SH-SY5Y (cell line): ENCODE measurements at regions not wholly inside any gene's neighbourhood (a gene's known extent, or its start where the extent isn't known, plus 50 kb on each side); places are given as distances from the start of the nearest gene placed in this dataset.

Experiments used
- GATA2 ChIP-seq: IDR thresholded peaks from 2 replicates; pipeline ENCODE4 v1.6.1; 2011; ENCODE audit warnings: mild to moderate bottlenecking, low read depth, low read length
- GATA3 ChIP-seq: IDR thresholded peaks from 2 replicates; pipeline ENCODE4 v1.6.1; 2011; ENCODE audit warnings: low read depth, mild to moderate bottlenecking, low read length, moderate library complexity

- TF ChIP-seq GATA2 (no peak), GATA3 (no peak)
Observed at GRCh38 chr4:46645126-46645525, 255.2 kb upstream of the GABRA2 start.
